Thyroid gland (tissue), 4 donors: ENCODE measurements at regions not wholly inside any gene's neighbourhood (a gene's known extent, or its start where the extent isn't known, plus 50 kb on each side); places are given as distances from the start of the nearest gene placed in this dataset.

Experiments used
- DNase-seq, 2 donors: peaks; one replicate each; pipeline ENCODE4 v3.0.0-alpha.2; 2019
- H3K27ac ChIP-seq, 3 donors: fragments of 200-600 bp; sonication (generic); 1 replicate in 2 of 3; 2 replicates in 1 of 3; pipeline ENCODE4 v1.5.1; 2016 to 2019; ENCODE audit warnings: mild to moderate bottlenecking in 1 of 3, moderate library complexity in 1 of 3
- H3K27me3 ChIP-seq: fragments of 200-600 bp; sonication (generic); one replicate; pipeline ENCODE4 v1.5.1; 2019
- H3K36me3 ChIP-seq, 2 donors: fragments of 200-600 bp; sonication (generic); one replicate each; pipeline ENCODE4 v1.5.1; 2016 to 2019
- H3K4me1 ChIP-seq, 2 donors: fragments of 200-600 bp; sonication (generic); one replicate each; pipeline ENCODE4 v1.5.1; 2017 to 2019
- H3K4me3 ChIP-seq, 3 donors: fragments of 200-600 bp; sonication (generic); replicated peaks in 1 of 3; 1 replicate in 2 of 3; 2 replicates in 1 of 3; pipeline ENCODE4 v1.5.1; 2016; ENCODE audit warnings: mild to moderate bottlenecking in 1 of 3
- H3K9me3 ChIP-seq: fragments of 200-600 bp; sonication (generic); one replicate; pipeline ENCODE4 v1.5.1; 2017
- POLR2A ChIP-seq, 2 donors: fragments of 450-650 bp; IDR thresholded peaks; one replicate each; pipeline ENCODE4 v1.6.1; 2017; ENCODE audit warnings: antibody characterized with exemption in 2 of 2, mild to moderate bottlenecking in 2 of 2, moderate library complexity in 1 of 2
- WGBS, 2 donors: methylation state at CpG; one replicate each; pipeline ENCODE4 v1.1.5; 2017; 5-methylcytosine and 5-hydroxymethylcytosine counted together
- intact Hi-C: fragments of 100-400 bp; cut with DNase I; formaldehyde crosslinking; loops from one replicate; pipeline ENCODE4 v1.15.1; 2023
- TF ChIP-seq, protein P1 (sequence below), 6 experiments: fragments of 200-600 bp in 3 of 6; fragments of 450-650 bp in 3 of 6; sonication (generic) in 3 of 6; IDR thresholded peaks; one replicate each; pipeline ENCODE4 v1.5.1; 2016 to 2019; ENCODE audit warnings: antibody characterized with exemption in 6 of 6, mild to moderate bottlenecking in 2 of 6, inconsistent platforms in 1 of 6, moderate library complexity in 1 of 6

DNA sequence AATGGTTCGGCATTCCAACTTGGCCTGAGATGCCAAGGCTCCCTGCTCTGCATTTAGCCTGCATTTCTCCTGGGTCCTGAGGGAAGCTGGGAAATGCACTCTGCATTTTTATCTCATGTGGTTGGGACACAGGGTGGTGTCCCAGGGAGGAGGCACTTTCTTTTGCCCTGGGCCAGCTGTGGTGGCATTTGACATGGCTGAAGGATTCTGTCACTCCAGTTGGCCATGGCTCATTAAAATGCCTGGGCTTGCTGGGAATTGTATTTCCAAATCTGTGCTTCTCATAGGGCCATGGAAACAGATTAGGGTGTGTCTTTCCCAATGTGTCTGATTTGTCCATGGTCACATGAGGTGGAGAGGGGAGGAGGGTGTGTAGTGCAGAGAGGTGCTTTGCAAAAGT lies 128.3 kb upstream of the RGMA start:
- no peak for DNase-seq
- intact Hi-C loops, result no loop called here
- H3K4me1 ChIP-seq, result no peaks in the 10 kb centered on the region
- no peak overlapping the region for H3K4me3 ChIP-seq
- no peaks in the 10 kb centered on the region for H3K9me3 ChIP-seq
- WGBS, 2 donors, result 79 to 83% methylated on average over 1 of the region's 1 CpG
- H3K27ac ChIP-seq, result no peak overlapping the region
- no peak for TF ChIP-seq POLR2A (IDR thresholded peaks at IDR 0.05)
- TF ChIP-seq, protein P1, sequence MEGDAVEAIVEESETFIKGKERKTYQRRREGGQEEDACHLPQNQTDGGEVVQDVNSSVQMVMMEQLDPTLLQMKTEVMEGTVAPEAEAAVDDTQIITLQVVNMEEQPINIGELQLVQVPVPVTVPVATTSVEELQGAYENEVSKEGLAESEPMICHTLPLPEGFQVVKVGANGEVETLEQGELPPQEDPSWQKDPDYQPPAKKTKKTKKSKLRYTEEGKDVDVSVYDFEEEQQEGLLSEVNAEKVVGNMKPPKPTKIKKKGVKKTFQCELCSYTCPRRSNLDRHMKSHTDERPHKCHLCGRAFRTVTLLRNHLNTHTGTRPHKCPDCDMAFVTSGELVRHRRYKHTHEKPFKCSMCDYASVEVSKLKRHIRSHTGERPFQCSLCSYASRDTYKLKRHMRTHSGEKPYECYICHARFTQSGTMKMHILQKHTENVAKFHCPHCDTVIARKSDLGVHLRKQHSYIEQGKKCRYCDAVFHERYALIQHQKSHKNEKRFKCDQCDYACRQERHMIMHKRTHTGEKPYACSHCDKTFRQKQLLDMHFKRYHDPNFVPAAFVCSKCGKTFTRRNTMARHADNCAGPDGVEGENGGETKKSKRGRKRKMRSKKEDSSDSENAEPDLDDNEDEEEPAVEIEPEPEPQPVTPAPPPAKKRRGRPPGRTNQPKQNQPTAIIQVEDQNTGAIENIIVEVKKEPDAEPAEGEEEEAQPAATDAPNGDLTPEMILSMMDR (IDR thresholded peaks at IDR 0.05), result no peak
- H3K27me3 ChIP-seq, result no peaks in the 10 kb centered on the region
- no peaks in the 10 kb centered on the region for H3K36me3 ChIP-seq

DNA sequence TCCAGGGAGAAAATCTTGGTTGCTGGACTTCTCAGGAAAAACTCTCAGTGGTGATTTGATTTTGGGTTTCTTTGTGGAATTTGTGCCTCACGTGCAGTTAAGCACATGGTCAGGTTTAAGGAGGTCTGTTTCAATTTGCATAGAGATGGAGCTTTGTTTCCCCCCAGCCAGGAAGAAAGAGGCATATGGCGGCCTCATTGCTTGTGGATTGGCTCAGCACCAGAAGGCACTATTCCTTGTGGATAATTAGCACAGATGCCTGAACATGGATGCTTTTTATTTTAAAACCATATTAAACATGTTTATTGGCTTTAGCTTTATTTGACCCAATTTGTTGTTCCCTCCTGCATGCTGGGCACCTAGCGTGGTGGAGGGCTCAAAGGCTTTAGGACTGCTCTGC lies 125.1 kb upstream of the RGMA start:
- 82 to 89% methylated on average over 3 of the region's 3 CpGs for WGBS, 2 donors
- DNase-seq, result no peak

DNA sequence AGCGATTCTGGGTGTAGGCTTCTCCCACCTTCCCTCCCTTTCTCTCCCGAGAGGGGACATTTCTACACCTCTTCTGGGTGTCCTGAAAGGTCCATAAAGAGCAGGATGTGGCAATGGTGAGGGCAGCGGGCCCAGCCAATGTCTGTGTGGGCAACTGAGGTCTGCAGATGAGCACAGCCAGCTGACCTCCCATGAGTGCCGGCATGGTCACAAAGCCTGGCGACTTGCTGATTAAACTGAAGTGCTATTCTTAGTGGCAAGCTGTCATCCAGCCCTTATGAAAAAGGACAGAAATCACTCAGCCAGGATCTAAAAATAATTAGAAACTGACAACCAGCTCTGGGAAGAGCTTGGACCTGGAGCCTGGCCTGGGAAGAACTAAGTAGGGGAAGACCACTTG lies 124.3 kb upstream of the RGMA start:
- TF ChIP-seq, protein P1 (IDR thresholded peaks at IDR 0.05), result no peak
- no peak for TF ChIP-seq POLR2A (IDR thresholded peaks at IDR 0.05)
- Histone ChIP-seq H3K4me3 (no peak overlapping the region), H3K27me3 (no peaks in the 10 kb centered on the region), H3K36me3 (no peaks in the 10 kb centered on the region), H3K4me1 (no peaks in the 10 kb centered on the region), H3K9me3 (no peaks in the 10 kb centered on the region), H3K27ac (no peak overlapping the region)
- 82 to 87% methylated on average over 5 of the region's 5 CpGs for WGBS, 2 donors
- DNase-seq, result no peak
- intact Hi-C loops, result no loop called here

More for the DNA sequence above, 125.1 kb upstream of the RGMA start:
- no peaks in the 10 kb centered on the region for H3K27me3 ChIP-seq
- TF ChIP-seq, protein P1 (IDR thresholded peaks at IDR 0.05), result no peak
- TF ChIP-seq POLR2A (IDR thresholded peaks at IDR 0.05), result no peak
- H3K4me1 ChIP-seq, result no peaks in the 10 kb centered on the region
- no peaks in the 10 kb centered on the region for H3K9me3 ChIP-seq
- H3K4me3 ChIP-seq, result no peak overlapping the region
- H3K36me3 ChIP-seq, result no peaks in the 10 kb centered on the region
- intact Hi-C loops, result no loop called here
- no peak overlapping the region for H3K27ac ChIP-seq

DNA sequence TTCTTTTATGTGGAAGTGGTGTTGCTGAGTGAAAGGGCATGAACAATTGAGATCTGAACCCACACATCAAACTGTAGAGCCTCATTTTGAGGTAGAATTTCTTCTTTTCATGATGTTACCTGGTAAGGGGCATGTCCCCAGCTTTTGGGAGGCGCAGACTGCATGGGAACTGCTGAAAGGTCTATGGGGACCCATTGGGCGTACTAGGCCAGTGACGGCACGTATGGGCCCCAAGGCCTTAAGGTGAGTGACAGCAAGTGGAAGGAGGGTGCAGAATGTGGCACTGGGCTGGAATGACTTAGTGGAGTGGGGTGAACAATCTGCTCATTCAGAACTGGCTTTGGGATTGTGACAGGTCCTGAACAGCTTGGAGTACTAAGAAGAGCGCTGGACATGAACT lies 123.6 kb upstream of the RGMA start:
- TF ChIP-seq, protein P1 (IDR thresholded peaks at IDR 0.05), result no peak
- no peak for TF ChIP-seq POLR2A (IDR thresholded peaks at IDR 0.05)
- intact Hi-C loops, result no loop called here
- H3K27me3 ChIP-seq, result no peaks in the 10 kb centered on the region
- no peak overlapping the region for H3K27ac ChIP-seq
- no peak for DNase-seq
- no peaks in the 10 kb centered on the region for H3K36me3 ChIP-seq
- H3K4me1 ChIP-seq, result no peaks in the 10 kb centered on the region
- no peaks in the 10 kb centered on the region for H3K9me3 ChIP-seq
- no peak overlapping the region for H3K4me3 ChIP-seq
- WGBS, 2 donors, result 98 to 100% methylated on average over 5 of the region's 5 CpGs

DNA sequence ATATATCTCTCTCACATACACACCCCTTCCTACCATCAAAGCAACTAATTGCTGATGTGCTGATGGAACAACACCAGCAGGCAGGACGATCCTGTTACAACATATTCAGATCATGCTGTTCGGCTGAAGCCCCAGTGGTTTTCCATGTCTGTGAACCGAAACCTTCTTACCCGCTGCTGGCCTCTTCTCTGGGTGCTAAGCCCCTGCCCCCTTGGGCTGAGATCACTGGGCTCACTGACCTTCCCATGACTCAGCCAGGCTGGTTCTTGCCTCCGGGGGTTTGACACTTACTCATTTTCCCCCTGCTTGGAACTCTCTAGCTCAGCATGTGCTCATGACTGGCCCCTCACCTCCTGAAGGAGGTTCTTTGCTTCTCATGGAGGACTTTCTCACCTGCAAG lies 122.0 kb upstream of the RGMA start:
- no peak for DNase-seq
- intact Hi-C loops, result no loop called here
- Histone ChIP-seq H3K36me3 (no peaks in the 10 kb centered on the region), H3K4me1 (no peaks in the 10 kb centered on the region), H3K27me3 (no peaks in the 10 kb centered on the region), H3K27ac (no peak overlapping the region), H3K9me3 (no peaks in the 10 kb centered on the region), H3K4me3 (no peak overlapping the region)
- no peak for TF ChIP-seq POLR2A (IDR thresholded peaks at IDR 0.05)
- TF ChIP-seq, protein P1 (IDR thresholded peaks at IDR 0.05), result no peak
- WGBS, 2 donors, result 82 to 84% methylated on average over 5 of the region's 5 CpGs
